HEK293 (cell line): ENCODE measurements at regions not wholly inside any gene's neighbourhood (a gene's known extent, or its start where the extent isn't known, plus 50 kb on each side); places are given as distances from the start of the nearest gene placed in this dataset.

Experiments used
- CTCF ChIA-PET: fragments of 350-600 bp; formaldehyde crosslinking; extraction: SDS; loops from one replicate; lab custom pipeline; 2021; ENCODE audit warnings: antibody characterized with exemption; lab: Yijun Ruan, JAX
- POLR2A ChIA-PET: fragments of 300-600 bp; formaldehyde crosslinking; extraction: SDS; loops from one replicate; lab custom pipeline; 2020; ENCODE audit warnings: antibody characterized with exemption, inconsistent platforms; lab: Yijun Ruan, JAX
- H3K27ac ChIP-seq: fragments of 200-500 bp; sonication (Bioruptor generic); 2 replicates; pipeline ENCODE4 v1.5.1; 2014; ENCODE audit warnings: low read depth, low read length, control low read depth, inconsistent platforms; ENCODE audit errors: extremely low read depth
- H3K36me3 ChIP-seq, 2 experiments: fragments of 200-500 bp in 1 of 2; sonication (Bioruptor generic) in 1 of 2; 1 replicate in 1 of 2; 2 replicates in 1 of 2; pipeline ENCODE4 v1.5.1; 2014 to 2017; ENCODE audit warnings: inconsistent platforms in 2 of 2, low read length in 2 of 2; ENCODE audit not compliant: control insufficient read depth in 2 of 2, insufficient read depth in 1 of 2
- H3K4me1 ChIP-seq: fragments of 200-500 bp; sonication (Bioruptor generic); 2 replicates; pipeline ENCODE4 v1.5.1; 2014; ENCODE audit warnings: mild to moderate bottlenecking, low read length, inconsistent platforms; ENCODE audit not compliant: control insufficient read depth, insufficient read depth
- H3K4me3 ChIP-seq: 2 replicates; pipeline ENCODE4 v1.5.1; 2011; ENCODE audit warnings: low read depth, mild to moderate bottlenecking, control low read depth, low read length, moderate library complexity
- H3K9me3 ChIP-seq: fragments of 200-500 bp; sonication (Bioruptor generic); 2 replicates; pipeline ENCODE4 v1.5.1; 2014; ENCODE audit warnings: low read depth, low read length, inconsistent platforms; ENCODE audit not compliant: control insufficient read depth, insufficient read depth
- KLF1 ChIP-seq: fragments of 450-650 bp; formaldehyde crosslinking; IDR thresholded peaks from 2 replicates; pipeline ENCODE4 v1.5.1; 2016; ENCODE audit warnings: missing biosample characterization, missing genetic modification characterization
- KLF10 ChIP-seq: fragments of 450-650 bp; IDR thresholded peaks from 2 replicates; pipeline ENCODE4 v1.5.1; 2018; ENCODE audit warnings: missing biosample characterization, mild to moderate bottlenecking, missing genetic modification characterization
- KLF7 ChIP-seq: fragments of 450-650 bp; formaldehyde crosslinking; IDR thresholded peaks from 2 replicates; pipeline ENCODE4 v1.5.1; 2016; ENCODE audit warnings: missing biosample characterization, missing genetic modification characterization, borderline replicate concordance
- MYNN ChIP-seq: fragments of 450-650 bp; formaldehyde crosslinking; IDR thresholded peaks from 2 replicates; pipeline ENCODE4 v1.5.1; 2016; ENCODE audit warnings: missing biosample characterization, missing genetic modification characterization, borderline replicate concordance
- TRIM28 ChIP-seq: IDR thresholded peaks from 2 replicates; pipeline ENCODE4 v1.6.1; 2011; ENCODE audit warnings: low read length, control low read depth, borderline replicate concordance
- ZBTB1 ChIP-seq: fragments of 450-650 bp; formaldehyde crosslinking; IDR thresholded peaks from 2 replicates; pipeline ENCODE4 v1.5.1; 2016; ENCODE audit warnings: missing biosample characterization, missing genetic modification characterization
- ZBTB20 ChIP-seq: fragments of 450-650 bp; formaldehyde crosslinking; IDR thresholded peaks from 2 replicates; pipeline ENCODE4 v1.5.1; 2016; ENCODE audit warnings: missing biosample characterization, missing genetic modification characterization
- ZNF10 ChIP-seq: fragments of 450-650 bp; formaldehyde crosslinking; IDR thresholded peaks from 2 replicates; pipeline ENCODE4 v1.5.1; 2017; ENCODE audit warnings: missing biosample characterization, missing genetic modification characterization
- ZNF112 ChIP-seq: fragments of 450-650 bp; formaldehyde crosslinking; IDR thresholded peaks from 2 replicates; pipeline ENCODE4 v1.5.0; 2017; ENCODE audit warnings: missing biosample characterization, missing genetic modification characterization
- ZNF146 ChIP-seq: fragments of 450-650 bp; formaldehyde crosslinking; IDR thresholded peaks from 2 replicates; pipeline ENCODE4 v1.5.1; 2016; ENCODE audit warnings: missing biosample characterization, missing genetic modification characterization
- ZNF175 ChIP-seq: fragments of 450-650 bp; formaldehyde crosslinking; IDR thresholded peaks from 2 replicates; pipeline ENCODE4 v1.5.1; 2016; ENCODE audit warnings: missing biosample characterization, missing genetic modification characterization
- ZNF24 ChIP-seq: fragments of 450-650 bp; formaldehyde crosslinking; IDR thresholded peaks from 2 replicates; pipeline ENCODE4 v1.5.1; 2016; ENCODE audit warnings: missing biosample characterization, missing genetic modification characterization
- ZNF324 ChIP-seq: fragments of 450-650 bp; formaldehyde crosslinking; IDR thresholded peaks from 2 replicates; pipeline ENCODE4 v1.5.1; 2016; ENCODE audit warnings: missing biosample characterization, missing genetic modification characterization
- ZNF366 ChIP-seq: fragments of 450-650 bp; formaldehyde crosslinking; conservative IDR thresholded peaks from 2 replicates; pipeline ENCODE4 v1.5.1; 2016; ENCODE audit warnings: missing biosample characterization, missing genetic modification characterization
- ZNF416 ChIP-seq: fragments of 450-650 bp; formaldehyde crosslinking; IDR thresholded peaks from 2 replicates; pipeline ENCODE4 v1.5.1; 2016; ENCODE audit warnings: missing biosample characterization, missing genetic modification characterization
- ZNF426 ChIP-seq: fragments of 450-650 bp; formaldehyde crosslinking; IDR thresholded peaks from 2 replicates; pipeline ENCODE4 v1.5.1; 2017; ENCODE audit warnings: missing biosample characterization, missing genetic modification characterization, mild to moderate bottlenecking, inconsistent platforms, moderate library complexity
- ZNF544 ChIP-seq: fragments of 450-650 bp; formaldehyde crosslinking; IDR thresholded peaks from 2 replicates; pipeline ENCODE4 v1.5.0; 2017; ENCODE audit warnings: missing biosample characterization, missing genetic modification characterization
- ZNF629 ChIP-seq: fragments of 450-650 bp; formaldehyde crosslinking; IDR thresholded peaks from 2 replicates; pipeline ENCODE4 v1.5.1; 2017; ENCODE audit warnings: missing biosample characterization, missing genetic modification characterization
- ZNF837 ChIP-seq: fragments of 450-650 bp; formaldehyde crosslinking; IDR thresholded peaks from 2 replicates; pipeline ENCODE4 v1.5.1; 2016; ENCODE audit warnings: missing biosample characterization, missing genetic modification characterization
- TF ChIP-seq, protein P1 (sequence below): fragments of 450-650 bp; formaldehyde crosslinking; IDR thresholded peaks from 2 replicates; pipeline ENCODE4 v1.5.1; 2016; ENCODE audit warnings: missing biosample characterization, missing genetic modification characterization
- TF ChIP-seq, protein P2 (sequence below): fragments of 450-650 bp; formaldehyde crosslinking; IDR thresholded peaks from 2 replicates; pipeline ENCODE4 v1.5.1; 2016; ENCODE audit warnings: missing biosample characterization, missing genetic modification characterization
- TF ChIP-seq, protein P3 (sequence below): fragments of 450-650 bp; formaldehyde crosslinking; IDR thresholded peaks from 2 replicates; pipeline ENCODE4 v1.5.1; 2016; ENCODE audit warnings: missing biosample characterization, missing genetic modification characterization
- TF ChIP-seq, protein P4 (sequence below): fragments of 450-650 bp; IDR thresholded peaks from 2 replicates; pipeline ENCODE4 v1.5.1; 2018; ENCODE audit warnings: missing biosample characterization, missing genetic modification characterization
- TF ChIP-seq, protein P5 (sequence below): fragments of 450-650 bp; formaldehyde crosslinking; IDR thresholded peaks from 2 replicates; pipeline ENCODE4 v1.5.1; 2016; ENCODE audit warnings: missing biosample characterization, missing genetic modification characterization

DNA sequence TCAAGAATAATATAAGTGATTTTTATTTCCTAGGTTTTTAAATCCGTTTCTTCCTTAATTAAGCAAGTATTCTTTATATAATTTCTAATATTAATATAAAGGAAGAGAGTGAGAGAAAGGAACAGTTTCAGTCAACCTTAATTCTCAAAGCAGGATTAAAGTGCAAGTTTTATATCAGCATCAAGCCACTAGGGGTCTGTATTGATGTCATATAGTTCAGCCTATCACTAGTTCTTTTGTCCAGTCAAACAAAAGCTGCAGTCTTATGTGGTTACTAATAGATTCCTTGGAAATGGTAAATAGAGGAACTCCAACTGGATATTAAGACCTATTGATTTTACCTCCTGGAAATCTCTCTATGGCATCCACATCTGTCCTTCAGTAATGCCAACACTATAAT lies 82.0 kb downstream of the NAP1L3 start:
- no peak for TF ChIP-seq ZNF629 (tag by site-specific recombination)
- no peak for TF ChIP-seq ZNF24 (tag by site-specific recombination)
- TF ChIP-seq, protein P1, sequence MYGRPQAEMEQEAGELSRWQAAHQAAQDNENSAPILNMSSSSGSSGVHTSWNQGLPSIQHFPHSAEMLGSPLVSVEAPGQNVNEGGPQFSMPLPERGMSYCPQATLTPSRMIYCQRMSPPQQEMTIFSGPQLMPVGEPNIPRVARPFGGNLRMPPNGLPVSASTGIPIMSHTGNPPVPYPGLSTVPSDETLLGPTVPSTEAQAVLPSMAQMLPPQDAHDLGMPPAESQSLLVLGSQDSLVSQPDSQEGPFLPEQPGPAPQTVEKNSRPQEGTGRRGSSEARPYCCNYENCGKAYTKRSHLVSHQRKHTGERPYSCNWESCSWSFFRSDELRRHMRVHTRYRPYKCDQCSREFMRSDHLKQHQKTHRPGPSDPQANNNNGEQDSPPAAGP = no peak
- TF ChIP-seq KLF10 (tag by site-specific recombination) = no peak
- TF ChIP-seq, protein P2, sequence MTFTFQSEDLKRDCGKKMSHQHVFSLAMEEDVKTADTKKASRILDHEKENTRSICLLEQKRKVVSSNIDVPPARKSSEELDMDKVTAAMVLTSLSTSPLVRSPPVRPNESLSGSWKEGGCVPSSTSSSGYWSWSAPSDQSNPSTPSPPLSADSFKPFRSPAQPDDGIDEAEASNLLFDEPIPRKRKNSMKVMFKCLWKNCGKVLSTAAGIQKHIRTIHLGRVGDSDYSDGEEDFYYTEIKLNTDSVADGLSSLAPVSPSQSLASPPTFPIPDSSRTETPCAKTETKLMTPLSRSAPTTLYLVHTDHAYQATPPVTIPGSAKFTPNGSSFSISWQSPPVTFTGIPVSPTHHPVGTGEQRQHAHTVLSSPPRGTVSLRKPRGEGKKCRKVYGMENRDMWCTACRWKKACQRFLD (tag by site-specific recombination) = no peak
- no peaks in the 10 kb centered on the region for H3K36me3 ChIP-seq
- no peak overlapping the region for H3K4me3 ChIP-seq
- no peak overlapping the region for H3K27ac ChIP-seq
- H3K4me1 ChIP-seq = no peaks in the 10 kb centered on the region
- no peaks in the 10 kb centered on the region for H3K9me3 ChIP-seq
- POLR2A ChIA-PET = no interaction called here
- CTCF ChIA-PET = no interaction called here

DNA sequence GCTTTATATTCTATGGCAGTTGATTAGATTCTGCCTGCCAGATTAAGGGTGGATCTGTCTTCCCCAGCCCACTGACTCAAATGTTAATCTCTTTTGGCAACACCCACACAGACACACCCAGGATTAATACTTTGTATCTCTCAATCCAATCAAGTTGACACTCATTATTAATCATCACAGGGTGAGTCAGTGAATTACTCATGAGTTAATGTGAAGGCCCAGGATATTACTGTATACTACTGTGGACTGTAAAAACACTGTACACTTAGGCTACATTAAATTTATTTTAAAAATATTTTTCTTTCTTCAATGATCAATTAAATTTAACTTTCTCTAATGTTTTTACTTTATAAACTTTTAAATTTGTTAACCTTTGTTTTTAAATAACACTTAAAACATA lies 87.7 kb downstream of the NAP1L3 start:
- H3K9me3 ChIP-seq = no peaks in the 10 kb centered on the region
- CTCF ChIA-PET = interaction anchor here (0.6 kb wide), 1 partner anchor 13 kb away, joined by 3 read pairs; no protein-coding TSS in a partner anchor
- no peaks in the 10 kb centered on the region for H3K36me3 ChIP-seq
- H3K4me1 ChIP-seq = no peaks in the 10 kb centered on the region
- TF ChIP-seq, protein P3, sequence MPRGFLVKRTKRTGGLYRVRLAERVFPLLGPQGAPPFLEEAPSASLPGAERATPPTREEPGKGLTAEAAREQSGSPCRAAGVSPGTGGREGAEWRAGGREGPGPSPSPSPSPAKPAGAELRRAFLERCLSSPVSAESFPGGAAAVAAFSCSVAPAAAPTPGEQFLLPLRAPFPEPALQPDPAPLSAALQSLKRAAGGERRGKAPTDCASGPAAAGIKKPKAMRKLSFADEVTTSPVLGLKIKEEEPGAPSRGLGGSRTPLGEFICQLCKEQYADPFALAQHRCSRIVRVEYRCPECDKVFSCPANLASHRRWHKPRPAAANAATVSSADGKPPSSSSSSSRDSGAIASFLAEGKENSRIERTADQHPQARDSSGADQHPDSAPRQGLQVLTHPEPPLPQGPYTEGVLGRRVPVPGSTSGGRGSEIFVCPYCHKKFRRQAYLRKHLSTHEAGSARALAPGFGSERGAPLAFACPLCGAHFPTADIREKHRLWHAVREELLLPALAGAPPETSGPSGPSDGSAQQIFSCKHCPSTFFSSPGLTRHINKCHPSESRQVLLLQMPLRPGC (tag by site-specific recombination) = no peak
- no peak for TF ChIP-seq ZNF146 (tag by site-specific recombination)
- TF ChIP-seq ZBTB1 = no peak
- no peak for TF ChIP-seq ZNF366 (tag by site-specific recombination)
- TF ChIP-seq ZNF112 (tag by site-specific recombination) = no peak
- no peak for TF ChIP-seq TRIM28
- TF ChIP-seq ZNF324 (tag by site-specific recombination) = no peak
- no peak for TF ChIP-seq ZNF175 (tag by site-specific recombination)
- no peak for TF ChIP-seq ZNF426 (tag by site-specific recombination)
- TF ChIP-seq, protein P4, sequence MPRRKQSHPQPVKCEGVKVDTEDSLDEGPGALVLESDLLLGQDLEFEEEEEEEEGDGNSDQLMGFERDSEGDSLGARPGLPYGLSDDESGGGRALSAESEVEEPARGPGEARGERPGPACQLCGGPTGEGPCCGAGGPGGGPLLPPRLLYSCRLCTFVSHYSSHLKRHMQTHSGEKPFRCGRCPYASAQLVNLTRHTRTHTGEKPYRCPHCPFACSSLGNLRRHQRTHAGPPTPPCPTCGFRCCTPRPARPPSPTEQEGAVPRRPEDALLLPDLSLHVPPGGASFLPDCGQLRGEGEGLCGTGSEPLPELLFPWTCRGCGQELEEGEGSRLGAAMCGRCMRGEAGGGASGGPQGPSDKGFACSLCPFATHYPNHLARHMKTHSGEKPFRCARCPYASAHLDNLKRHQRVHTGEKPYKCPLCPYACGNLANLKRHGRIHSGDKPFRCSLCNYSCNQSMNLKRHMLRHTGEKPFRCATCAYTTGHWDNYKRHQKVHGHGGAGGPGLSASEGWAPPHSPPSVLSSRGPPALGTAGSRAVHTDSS (tag by site-specific recombination) = no peak
- TF ChIP-seq ZNF10 = no peak
- TF ChIP-seq, protein P5, sequence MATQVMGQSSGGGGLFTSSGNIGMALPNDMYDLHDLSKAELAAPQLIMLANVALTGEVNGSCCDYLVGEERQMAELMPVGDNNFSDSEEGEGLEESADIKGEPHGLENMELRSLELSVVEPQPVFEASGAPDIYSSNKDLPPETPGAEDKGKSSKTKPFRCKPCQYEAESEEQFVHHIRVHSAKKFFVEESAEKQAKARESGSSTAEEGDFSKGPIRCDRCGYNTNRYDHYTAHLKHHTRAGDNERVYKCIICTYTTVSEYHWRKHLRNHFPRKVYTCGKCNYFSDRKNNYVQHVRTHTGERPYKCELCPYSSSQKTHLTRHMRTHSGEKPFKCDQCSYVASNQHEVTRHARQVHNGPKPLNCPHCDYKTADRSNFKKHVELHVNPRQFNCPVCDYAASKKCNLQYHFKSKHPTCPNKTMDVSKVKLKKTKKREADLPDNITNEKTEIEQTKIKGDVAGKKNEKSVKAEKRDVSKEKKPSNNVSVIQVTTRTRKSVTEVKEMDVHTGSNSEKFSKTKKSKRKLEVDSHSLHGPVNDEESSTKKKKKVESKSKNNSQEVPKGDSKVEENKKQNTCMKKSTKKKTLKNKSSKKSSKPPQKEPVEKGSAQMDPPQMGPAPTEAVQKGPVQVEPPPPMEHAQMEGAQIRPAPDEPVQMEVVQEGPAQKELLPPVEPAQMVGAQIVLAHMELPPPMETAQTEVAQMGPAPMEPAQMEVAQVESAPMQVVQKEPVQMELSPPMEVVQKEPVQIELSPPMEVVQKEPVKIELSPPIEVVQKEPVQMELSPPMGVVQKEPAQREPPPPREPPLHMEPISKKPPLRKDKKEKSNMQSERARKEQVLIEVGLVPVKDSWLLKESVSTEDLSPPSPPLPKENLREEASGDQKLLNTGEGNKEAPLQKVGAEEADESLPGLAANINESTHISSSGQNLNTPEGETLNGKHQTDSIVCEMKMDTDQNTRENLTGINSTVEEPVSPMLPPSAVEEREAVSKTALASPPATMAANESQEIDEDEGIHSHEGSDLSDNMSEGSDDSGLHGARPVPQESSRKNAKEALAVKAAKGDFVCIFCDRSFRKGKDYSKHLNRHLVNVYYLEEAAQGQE (tag by site-specific recombination) = no peak
- TF ChIP-seq KLF7 (tag by site-specific recombination) = no peak
- no peak for TF ChIP-seq ZNF544 (tag by site-specific recombination)
- no peak for TF ChIP-seq MYNN (tag by site-specific recombination)
- no peak for TF ChIP-seq KLF1 (tag by site-specific recombination)
- no peak for TF ChIP-seq ZNF416 (tag by site-specific recombination)
- TF ChIP-seq ZBTB20 (tag by site-specific recombination) = no peak
- TF ChIP-seq ZNF837 = no peak
- H3K27ac ChIP-seq = no peak overlapping the region
- H3K4me3 ChIP-seq = no peak overlapping the region
- POLR2A ChIA-PET = no interaction called here
